K562 (cell line): ENCODE measurements at regions not wholly inside any gene's neighbourhood (a gene's known extent, or its start where the extent isn't known, plus 50 kb on each side); places are given as distances from the start of the nearest gene placed in this dataset.

ENCODE experiments used
- ATAC-seq: fragments of 200-7000 bp; cut with Tn5 transposase; 3 replicates; pipeline ENCODE4 v1.9.1; 2020; ENCODE audit warnings: moderate library complexity
- BruUV-seq: library from RNA; stranded (reverse); fragments of 400-500 nt; replicated peaks from 2 replicates; lab custom pipeline; 2021; lab: Mats Ljungman, UMichigan
- CTCF ChIA-PET: fragments of 300-600 bp; formaldehyde crosslinking; extraction: SDS; loops from one replicate; lab custom pipeline; 2021; ENCODE audit warnings: low intra/inter-chr PET ratio; lab: Yijun Ruan, JAX
- POLR2A ChIA-PET: fragments of 300-600, 350-650 bp; sonication (Branson Sonifier 250); formaldehyde crosslinking; extraction: SDS; loops from one replicate; lab custom pipeline; 2021; ENCODE audit warnings: antibody characterized with exemption, inconsistent platforms; lab: Yijun Ruan, JAX
- DNase-seq, 4 experiments: peaks; one replicate each; pipeline versions ENCODE4 v3.0.0 to v3.0.0-alpha.2; 2011 to 2018; ENCODE audit warnings: low spot score in 3 of 4, mixed read lengths in 3 of 4; ENCODE audit errors: extremely low read depth in 1 of 4
- FAIRE-seq: peaks from 2 replicates; lab custom pipeline; 2011; peaks lifted over from hg19 to GRCh38; lab: Jason Lieb, UNC
- H2AFZ ChIP-seq: 2 replicates; pipeline ENCODE4 v1.6.0; 2011; ENCODE audit warnings: low read depth, low read length, control low read depth, inconsistent platforms
- H3K27ac ChIP-seq: fragments of 200-600 bp; 3 replicates; pipeline ENCODE4 v1.8.0; 2011; ENCODE audit warnings: low read depth, mild to moderate bottlenecking, control low read depth, inconsistent platforms, low read length, moderate library complexity, mixed read lengths; ENCODE audit errors: extremely low read depth
- H3K27me3 ChIP-seq, 2 experiments: fragments of 300-600 bp in 1 of 2; 2 replicates in 1 of 2; 3 replicates in 1 of 2; pipeline versions ENCODE4 v1.6.0 to v1.8.0; 2011; ENCODE audit warnings: inconsistent platforms in 2 of 2, low read length in 2 of 2, mild to moderate bottlenecking in 1 of 2, mixed read lengths in 1 of 2, moderate library complexity in 1 of 2; ENCODE audit not compliant: control insufficient read depth in 2 of 2, insufficient read depth in 2 of 2
- H3K36me3 ChIP-seq: fragments of 300-600 bp; 3 replicates; pipeline ENCODE4 v1.8.0; 2011; ENCODE audit warnings: mild to moderate bottlenecking, low read length, inconsistent platforms; ENCODE audit not compliant: control insufficient read depth, insufficient read depth
- H3K4me1 ChIP-seq, 2 experiments: fragments of 200-600 bp in 1 of 2; replicated peaks in 1 of 2; 2 replicates in 1 of 2; 3 replicates in 1 of 2; pipeline versions ENCODE4 v1.5.1 to v1.8.0; 2011; ENCODE audit warnings: inconsistent platforms in 2 of 2, low read length in 2 of 2, mild to moderate bottlenecking in 1 of 2, mixed read lengths in 1 of 2, moderate library complexity in 1 of 2; ENCODE audit not compliant: control insufficient read depth in 2 of 2, insufficient read depth in 2 of 2
- H3K4me2 ChIP-seq: 2 replicates; pipeline ENCODE4 v1.6.1; 2011; ENCODE audit warnings: low read length, control low read depth, inconsistent platforms, mixed read lengths; ENCODE audit not compliant: insufficient read depth
- H3K4me3 ChIP-seq: fragments of 200-600 bp; sonication (generic), shearing (Covaris generic); 2 replicates; pipeline ENCODE4 v1.5.1; 2016; ENCODE audit warnings: control low read depth, inconsistent platforms
- H3K79me2 ChIP-seq: fragments of 200-600 bp; 3 replicates; pipeline ENCODE4 v1.8.0; 2011; ENCODE audit warnings: low read length, inconsistent platforms; ENCODE audit not compliant: control insufficient read depth, insufficient read depth
- H3K9ac ChIP-seq, 2 experiments: 2 replicates each; pipeline versions ENCODE4 v1.6.0 to v1.6.1; 2011; ENCODE audit warnings: low read depth in 2 of 2, low read length in 2 of 2, control low read depth in 1 of 2, inconsistent platforms in 1 of 2, mild to moderate bottlenecking in 1 of 2, mixed read lengths in 1 of 2; ENCODE audit not compliant: insufficient read depth in 1 of 2
- H3K9me1 ChIP-seq: one replicate; pipeline ENCODE4 v1.6.0; 2011; ENCODE audit warnings: inconsistent platforms, mild to moderate bottlenecking, low read length, moderate library complexity; ENCODE audit not compliant: control insufficient read depth, insufficient read depth
- H3K9me3 ChIP-seq: replicated peaks from 2 replicates; pipeline ENCODE4 v1.5.1; 2011; ENCODE audit warnings: low read depth, low read length, inconsistent platforms; ENCODE audit not compliant: control insufficient read depth, insufficient read depth
- H4K20me1 ChIP-seq: replicated peaks from 2 replicates; pipeline ENCODE4 v1.6.1; 2011; ENCODE audit warnings: low read length, inconsistent platforms, mixed read lengths; ENCODE audit not compliant: control insufficient read depth, insufficient read depth
- ARID2 ChIP-seq: fragments of 450-650 bp; IDR thresholded peaks from 2 replicates; pipeline ENCODE4 v1.6.1; 2017; ENCODE audit warnings: antibody characterized with exemption, mild to moderate bottlenecking
- CC2D1A ChIP-seq: fragments of 450-650 bp; IDR thresholded peaks from 2 replicates; pipeline ENCODE4 v1.6.1; 2017; ENCODE audit warnings: mild to moderate bottlenecking
- CHD2 ChIP-seq: IDR thresholded peaks from 2 replicates; pipeline ENCODE4 v1.6.1; 2011; ENCODE audit warnings: low read depth, low read length
- FOXJ3 ChIP-seq: sonication (generic); formaldehyde crosslinking; IDR thresholded peaks from 2 replicates; pipeline ENCODE4 v1.4.0; 2020; ENCODE audit warnings: mild to moderate bottlenecking, missing genetic modification reagents
- GTF2A2 ChIP-seq: IDR thresholded peaks from 2 replicates; pipeline ENCODE4 v1.6.1; 2016; ENCODE audit warnings: mild to moderate bottlenecking, missing genetic modification characterization, missing compliant biosample characterization
- MTA1 ChIP-seq: fragments of 450-650 bp; IDR thresholded peaks from 2 replicates; pipeline ENCODE4 v1.6.1; 2017; ENCODE audit warnings: borderline replicate concordance
- MYC ChIP-seq, 2 experiments: fragments of 250-450 bp in 1 of 2; sonication (Bioruptor Pico) in 1 of 2; IDR thresholded peaks; 2 replicates each; pipeline versions ENCODE4 v1.5.1 to v1.6.1; 2012 to 2021; ENCODE audit warnings: low read depth in 2 of 2, borderline replicate concordance in 1 of 2, improper control_type of control experiment in 1 of 2, low read length in 1 of 2, mild to moderate bottlenecking in 1 of 2, moderate library complexity in 1 of 2
- RBM14 ChIP-seq: fragments of 200-400 bp; formaldehyde crosslinking; IDR thresholded peaks from 2 replicates; pipeline ENCODE4 v1.6.1; 2018; ENCODE audit warnings: low read depth, mild to moderate bottlenecking, low read length, moderate library complexity, borderline replicate concordance; ENCODE audit not compliant: insufficient read depth
- RBM15 ChIP-seq: fragments of 200-400 bp; formaldehyde crosslinking; IDR thresholded peaks from 2 replicates; pipeline ENCODE4 v1.6.1; 2018; ENCODE audit warnings: mild to moderate bottlenecking, low read length, moderate library complexity; ENCODE audit not compliant: insufficient read depth
- RBM17 ChIP-seq: fragments of 200-400 bp; formaldehyde crosslinking; IDR thresholded peaks from 2 replicates; pipeline ENCODE4 v1.6.1; 2017; ENCODE audit warnings: low read depth, mild to moderate bottlenecking, low read length, borderline replicate concordance
- RBM25 ChIP-seq: fragments of 200-400 bp; formaldehyde crosslinking; IDR thresholded peaks from 2 replicates; pipeline ENCODE4 v1.6.1; 2018; ENCODE audit warnings: low read length, low read depth, moderate library complexity; ENCODE audit not compliant: severe bottlenecking
- RFX5 ChIP-seq: IDR thresholded peaks from 2 replicates; pipeline ENCODE4 v1.6.1; 2011; ENCODE audit warnings: low read depth, mild to moderate bottlenecking, improper control_type of control experiment, low read length
- SRSF7 ChIP-seq: fragments of 200-400 bp; formaldehyde crosslinking; optimal IDR thresholded peaks from 2 replicates; pipeline ENCODE3; 2017; ENCODE audit warnings: mild to moderate bottlenecking, low read depth, low read length
- TFE3 ChIP-seq: fragments of 450-650 bp; formaldehyde crosslinking; IDR thresholded peaks from 2 replicates; pipeline ENCODE4 v1.4.0; 2020; ENCODE audit warnings: mild to moderate bottlenecking, mixed read lengths
- ZBTB26 ChIP-seq: fragments of 450-650 bp; formaldehyde crosslinking; IDR thresholded peaks from 2 replicates; pipeline ENCODE4 v1.4.0; 2022; ENCODE audit warnings: missing genetic modification characterization
- ZNF41 ChIP-seq: fragments of 250-450 bp; sonication (Bioruptor Pico); conservative IDR thresholded peaks from 2 replicates; pipeline ENCODE4 v1.4.0; 2020; ENCODE audit warnings: mild to moderate bottlenecking
- ZNF77 ChIP-seq: fragments of 250-450 bp; sonication (Bioruptor Pico); IDR thresholded peaks from 2 replicates; pipeline ENCODE4 v1.5.0; 2020
- WGBS: fragments of 100-300 bp; shearing (Covaris generic); methylation state at CpG from one replicate; pipeline ENCODE4 v1.1.6; 2016; ENCODE audit warnings: low coverage, mixed read lengths; ENCODE audit not compliant: insufficient coverage; ENCODE audit errors: missing lambda C conversion rate; 5-methylcytosine and 5-hydroxymethylcytosine counted together
- in situ Hi-C: fragments of 300-500 bp; cut with MboI; formaldehyde crosslinking; loops from 4 replicates; pipeline ENCODE4 v1.15.0; 2018; ENCODE audit warnings: inconsistent platforms, mixed read lengths
- intact Hi-C: fragments of 100-400 bp; cut with micrococcal nuclease; formaldehyde crosslinking; loops from 2 replicates; pipeline ENCODE4 v1.14.2; 2022
- TF ChIP-seq, protein P1 (sequence below): conservative IDR thresholded peaks from 2 replicates; pipeline ENCODE4 v1.6.1; 2011; ENCODE audit warnings: low read depth, mild to moderate bottlenecking, low read length; ENCODE audit not compliant: control insufficient read depth

GRCh38 chr3:105253225-105253624 lies 113.5 kb upstream of the ALCAM start:
- ChIA-PET POLR2A (no interaction called here), CTCF (no interaction called here)
- TF ChIP-seq ZNF77 (no peak), ZBTB26 (CRISPR knock-in tag) (no peak), CC2D1A (no peak), ARID2 (no peak), FOXJ3 (CRISPR knock-in tag) (no peak), RBM25 (no peak), GTF2A2 (tag) (no peak), RBM14 (no peak), CHD2 (no peak), MYC (IDR thresholded peaks at IDR 0.05; ENCODE audit: low read depth, low read length) (no peak), MYC (CRISPR knock-in tag; IDR thresholded peaks at IDR 0.05; ENCODE audit: borderline replicate concordance, low read depth) (no peak), TFE3 (CRISPR knock-in tag) (no peak), RBM15 (no peak), SRSF7 (no peak), RBM17 (no peak), MTA1 (no peak), ZNF41 (CRISPR knock-in tag) (no peak), RFX5 (no peak)
- TF ChIP-seq, protein P1, sequence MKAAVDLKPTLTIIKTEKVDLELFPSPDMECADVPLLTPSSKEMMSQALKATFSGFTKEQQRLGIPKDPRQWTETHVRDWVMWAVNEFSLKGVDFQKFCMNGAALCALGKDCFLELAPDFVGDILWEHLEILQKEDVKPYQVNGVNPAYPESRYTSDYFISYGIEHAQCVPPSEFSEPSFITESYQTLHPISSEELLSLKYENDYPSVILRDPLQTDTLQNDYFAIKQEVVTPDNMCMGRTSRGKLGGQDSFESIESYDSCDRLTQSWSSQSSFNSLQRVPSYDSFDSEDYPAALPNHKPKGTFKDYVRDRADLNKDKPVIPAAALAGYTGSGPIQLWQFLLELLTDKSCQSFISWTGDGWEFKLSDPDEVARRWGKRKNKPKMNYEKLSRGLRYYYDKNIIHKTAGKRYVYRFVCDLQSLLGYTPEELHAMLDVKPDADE, result no peak
- no peaks in the 10 kb centered on the region for H3K36me3 ChIP-seq
- BruUV-seq, result no TSS peak
- H3K79me2 ChIP-seq, result no peaks in the 10 kb centered on the region
- no peaks in the 10 kb centered on the region for H3K9me3 ChIP-seq
- H2AFZ ChIP-seq, result no peak overlapping the region
- no peak for FAIRE-seq
- H3K27me3 ChIP-seq, result no peaks in the 10 kb centered on the region
- no peaks in the 10 kb centered on the region for H3K4me1 ChIP-seq
- in situ Hi-C loops, result no loop called here
- no peak for ATAC-seq
- H3K9ac ChIP-seq, result no peak overlapping the region
- intact Hi-C loops, result no loop called here
- no peak overlapping the region for H3K27ac ChIP-seq
- H4K20me1 ChIP-seq, result no peaks in the 10 kb centered on the region
- no peak for DNase-seq
- H3K9me1 ChIP-seq, result no peaks in the 10 kb centered on the region
- H3K4me3 ChIP-seq, result no peak overlapping the region
- no peak overlapping the region for H3K4me2 ChIP-seq
- 0% methylated on average over 3 of the region's 3 CpGs for WGBS
